ENCODE measurements at regions not wholly inside any gene's neighbourhood (a gene's known extent, or its start where the extent isn't known, plus 50 kb on each side); places are given as distances from the start of the nearest gene placed in this dataset.

DNA sequence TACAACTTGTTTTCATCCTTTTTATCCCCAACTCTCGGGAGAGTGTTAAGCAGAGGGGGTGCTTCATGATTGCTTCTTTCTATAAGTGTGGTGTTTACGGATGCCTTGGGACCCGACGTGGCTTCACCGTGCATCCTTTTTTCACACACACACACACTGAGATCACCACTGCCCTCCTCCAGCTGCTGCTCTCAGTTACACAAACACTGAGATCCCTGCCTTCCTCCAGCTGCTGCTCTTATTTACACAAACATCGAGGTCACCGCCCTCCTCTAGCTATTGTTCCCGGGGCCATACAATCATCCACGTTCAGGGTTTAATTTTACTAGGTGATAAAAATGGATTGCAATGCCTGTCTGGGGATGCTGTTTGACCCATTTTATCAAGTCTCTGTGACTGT is 155.4 kb upstream of the FAM9B start (continued):
- TF ChIP-seq, protein P1, sequence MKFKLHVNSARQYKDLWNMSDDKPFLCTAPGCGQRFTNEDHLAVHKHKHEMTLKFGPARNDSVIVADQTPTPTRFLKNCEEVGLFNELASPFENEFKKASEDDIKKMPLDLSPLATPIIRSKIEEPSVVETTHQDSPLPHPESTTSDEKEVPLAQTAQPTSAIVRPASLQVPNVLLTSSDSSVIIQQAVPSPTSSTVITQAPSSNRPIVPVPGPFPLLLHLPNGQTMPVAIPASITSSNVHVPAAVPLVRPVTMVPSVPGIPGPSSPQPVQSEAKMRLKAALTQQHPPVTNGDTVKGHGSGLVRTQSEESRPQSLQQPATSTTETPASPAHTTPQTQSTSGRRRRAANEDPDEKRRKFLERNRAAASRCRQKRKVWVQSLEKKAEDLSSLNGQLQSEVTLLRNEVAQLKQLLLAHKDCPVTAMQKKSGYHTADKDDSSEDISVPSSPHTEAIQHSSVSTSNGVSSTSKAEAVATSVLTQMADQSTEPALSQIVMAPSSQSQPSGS (IDR thresholded peaks at IDR 0.05; ENCODE audit: low read length) = no peak
- TF ChIP-seq ASH2L (IDR thresholded peaks at IDR 0.05; ENCODE audit: low read length) (no peak), SP2 (IDR thresholded peaks at IDR 0.05; ENCODE audit: low read length) (no peak), EZH2 (IDR thresholded peaks at IDR 0.05; ENCODE audit: low read depth, low read length, severe bottlenecking) (no peak), CEBPB (IDR thresholded peaks at IDR 0.05; ENCODE audit: low read depth, low read length) (no peak), RAD21 (IDR thresholded peaks at IDR 0.05 in 1 of 2, conservative IDR thresholded peaks at IDR 0.05 in 1 of 2; ENCODE audit: low read depth in 2 of 2, low read length in 2 of 2) (no peak)
